ENCODE measurements at regions not wholly inside any gene's neighbourhood (a gene's known extent, or its start where the extent isn't known, plus 50 kb on each side); places are given as distances from the start of the nearest gene placed in this dataset.

DNA sequence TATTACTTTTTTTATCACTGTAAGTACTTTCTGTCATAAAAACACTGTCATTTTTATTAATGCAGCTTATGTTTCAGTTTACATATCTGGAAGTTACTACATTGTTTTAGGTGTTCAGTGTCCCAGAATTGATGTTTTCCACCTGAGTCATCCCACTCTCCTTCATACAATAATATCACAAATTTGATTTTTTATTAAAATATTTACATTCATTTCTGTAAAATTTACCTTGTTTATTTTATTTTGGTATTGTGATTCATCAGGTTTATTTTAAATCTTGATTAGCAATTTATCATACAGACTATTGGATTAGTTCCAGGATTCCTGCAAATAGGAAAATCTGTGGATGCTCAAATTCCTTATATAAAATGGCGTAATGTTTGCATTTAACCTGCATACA is 1662.9 kb downstream of the SUCLG1 start:
- TF ChIP-seq EZH2 (IDR thresholded peaks at IDR 0.05; ENCODE audit: insufficient read depth, poor library complexity, severe bottlenecking) (no peak), EZH2phosphoT487 (IDR thresholded peaks at IDR 0.05; ENCODE audit: insufficient read depth, low read depth) (no peak)

Measured in GM23248 (cell line).